ENCODE measurements at regions not wholly inside any gene's neighbourhood (a gene's known extent, or its start where the extent isn't known, plus 50 kb on each side); places are given as distances from the start of the nearest gene placed in this dataset.

DNA sequence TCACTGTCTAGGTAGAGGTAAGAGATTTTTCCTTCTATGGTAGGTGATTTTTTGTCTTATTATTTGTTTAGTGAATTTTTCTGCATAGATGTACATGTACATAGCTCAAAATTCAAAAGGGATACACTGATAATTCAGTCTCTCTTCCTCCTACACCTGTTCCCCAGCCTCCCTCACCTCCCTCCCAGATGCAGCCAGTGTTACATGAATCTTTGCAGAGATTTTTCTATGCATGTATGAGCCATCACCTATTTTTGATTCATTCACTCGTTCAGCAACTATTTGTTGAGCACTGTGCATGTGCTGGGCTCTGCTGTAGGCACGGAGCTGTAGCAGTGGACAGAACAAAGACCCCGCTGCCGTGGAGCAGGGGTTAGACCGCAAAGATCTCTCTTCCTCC lies 218.9 kb downstream of the AACS start:
- Histone ChIP-seq H3K27ac (ENCODE audit: insufficient read depth, low read depth, low read length) (no peak overlapping the region), H3K4me2 (ENCODE audit: insufficient read depth, low read length) (no peak overlapping the region), H3K4me1 (ENCODE audit: control insufficient read depth, extremely low read depth, insufficient read depth, low read length) (no peaks in the 10 kb centered on the region), H3K9me3 (replicated peaks; ENCODE audit: control insufficient read depth, insufficient read depth, low read length) (no peaks in the 10 kb centered on the region), H3K79me2 (ENCODE audit: control insufficient read depth, insufficient read depth, low read length) (no peaks in the 10 kb centered on the region), H3K36me3 (ENCODE audit: control insufficient read depth in 2 of 2, extremely low read depth in 1 of 2, insufficient read depth in 2 of 2, low read length in 2 of 2) (no peaks in the 10 kb centered on the region), H3K9me1 (replicated peaks; ENCODE audit: control insufficient read depth, extremely low read depth, insufficient read depth, low read length) (no peaks in the 10 kb centered on the region), H3K4me3 (replicated peaks in 1 of 3; ENCODE audit: insufficient read depth in 1 of 3, low read depth in 1 of 3, low read length in 3 of 3) (no peak overlapping the region), H2AFZ (ENCODE audit: low read depth, low read length) (no peak overlapping the region), H4K20me1 (replicated peaks; ENCODE audit: control insufficient read depth, extremely low read depth, insufficient read depth, low read length) (no peaks in the 10 kb centered on the region), H3K27me3 (ENCODE audit: control insufficient read depth in 2 of 2, insufficient read depth in 2 of 2, low read length in 2 of 2) (no peaks in the 10 kb centered on the region), H3K9ac (replicated peaks; ENCODE audit: extremely low read depth, insufficient read depth, low read length) (no peak overlapping the region)
- no TSS peak for BruUV-seq (replicated peaks)
- intact Hi-C loops (cut with micrococcal nuclease) = no loop called here
- CTCF ChIA-PET = no interaction called here
- no peak for DNase-seq (ENCODE audit: low read depth, low spot score)
- POLR2A ChIA-PET = no interaction called here
- dilution Hi-C loops (cut with MboI; ENCODE audit: extremely low pct_ligation_motif_present, low sequenced_read_pairs) = no loop called here
- FAIRE-seq = no peak
- TF ChIP-seq, protein P1, sequence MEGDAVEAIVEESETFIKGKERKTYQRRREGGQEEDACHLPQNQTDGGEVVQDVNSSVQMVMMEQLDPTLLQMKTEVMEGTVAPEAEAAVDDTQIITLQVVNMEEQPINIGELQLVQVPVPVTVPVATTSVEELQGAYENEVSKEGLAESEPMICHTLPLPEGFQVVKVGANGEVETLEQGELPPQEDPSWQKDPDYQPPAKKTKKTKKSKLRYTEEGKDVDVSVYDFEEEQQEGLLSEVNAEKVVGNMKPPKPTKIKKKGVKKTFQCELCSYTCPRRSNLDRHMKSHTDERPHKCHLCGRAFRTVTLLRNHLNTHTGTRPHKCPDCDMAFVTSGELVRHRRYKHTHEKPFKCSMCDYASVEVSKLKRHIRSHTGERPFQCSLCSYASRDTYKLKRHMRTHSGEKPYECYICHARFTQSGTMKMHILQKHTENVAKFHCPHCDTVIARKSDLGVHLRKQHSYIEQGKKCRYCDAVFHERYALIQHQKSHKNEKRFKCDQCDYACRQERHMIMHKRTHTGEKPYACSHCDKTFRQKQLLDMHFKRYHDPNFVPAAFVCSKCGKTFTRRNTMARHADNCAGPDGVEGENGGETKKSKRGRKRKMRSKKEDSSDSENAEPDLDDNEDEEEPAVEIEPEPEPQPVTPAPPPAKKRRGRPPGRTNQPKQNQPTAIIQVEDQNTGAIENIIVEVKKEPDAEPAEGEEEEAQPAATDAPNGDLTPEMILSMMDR (IDR thresholded peaks at IDR 0.05; ENCODE audit: extremely low read depth in 1 of 2, insufficient read depth in 1 of 2, low read depth in 1 of 2, low read length in 2 of 2) = no peak
- TF ChIP-seq EZH2 (IDR thresholded peaks at IDR 0.05; ENCODE audit: borderline replicate concordance, low read depth, low read length, severe bottlenecking) (no peak), POLR2AphosphoS5 (IDR thresholded peaks at IDR 0.05; ENCODE audit: insufficient read depth, low read depth, low read length) (no peak)

GRCh38 chr12:125284945-125285685 lies 219.9 kb downstream of the AACS start:
- Histone ChIP-seq H3K9me3 (replicated peaks; ENCODE audit: control insufficient read depth, insufficient read depth, low read length) (no peaks in the 10 kb centered on the region), H2AFZ (ENCODE audit: low read depth, low read length) (no peak overlapping the region), H4K20me1 (replicated peaks; ENCODE audit: control insufficient read depth, extremely low read depth, insufficient read depth, low read length) (no peaks in the 10 kb centered on the region), H3K36me3 (ENCODE audit: control insufficient read depth in 2 of 2, extremely low read depth in 1 of 2, insufficient read depth in 2 of 2, low read length in 2 of 2) (no peaks in the 10 kb centered on the region), H3K27ac (ENCODE audit: insufficient read depth, low read depth, low read length) (no peak overlapping the region), H3K9ac (replicated peaks; ENCODE audit: extremely low read depth, insufficient read depth, low read length) (no peak overlapping the region), H3K27me3 (ENCODE audit: control insufficient read depth in 2 of 2, insufficient read depth in 2 of 2, low read length in 2 of 2) (no peaks in the 10 kb centered on the region), H3K4me3 (replicated peaks in 1 of 3; ENCODE audit: insufficient read depth in 1 of 3, low read depth in 1 of 3, low read length in 3 of 3) (no peak overlapping the region), H3K79me2 (ENCODE audit: control insufficient read depth, insufficient read depth, low read length) (no peaks in the 10 kb centered on the region), H3K9me1 (replicated peaks; ENCODE audit: control insufficient read depth, extremely low read depth, insufficient read depth, low read length) (no peaks in the 10 kb centered on the region), H3K4me1 (ENCODE audit: control insufficient read depth, extremely low read depth, insufficient read depth, low read length) (no peaks in the 10 kb centered on the region), H3K4me2 (ENCODE audit: insufficient read depth, low read length) (no peak overlapping the region)
- dilution Hi-C loops (cut with MboI; ENCODE audit: extremely low pct_ligation_motif_present, low sequenced_read_pairs) (no loop called here), intact Hi-C loops (cut with micrococcal nuclease) (no loop called here)
- ChIA-PET POLR2A (no interaction called here), CTCF (no interaction called here)
- FAIRE-seq (no peak), DNase-seq (ENCODE audit: low read depth, low spot score) (no peak)
- BruUV-seq (replicated peaks) = no TSS peak
- TF ChIP-seq EZH2 (IDR thresholded peaks at IDR 0.05; ENCODE audit: borderline replicate concordance, low read depth, low read length, severe bottlenecking) (no peak), POLR2A (IDR thresholded peaks at IDR 0.05; ENCODE audit: low read depth, low read length) (no peak), JUN (IDR thresholded peaks at IDR 0.05; ENCODE audit: borderline replicate concordance, insufficient read depth, insufficient read length, low read depth) (no peak), FOS (IDR thresholded peaks at IDR 0.05; ENCODE audit: borderline replicate concordance, insufficient read depth, low read length) (no peak), MYC (IDR thresholded peaks at IDR 0.05; ENCODE audit: low read depth, low read length) (no peak), GATA2 (IDR thresholded peaks at IDR 0.05; ENCODE audit: insufficient read depth, insufficient read length, low read depth, low read length) (no peak), POLR2AphosphoS5 (IDR thresholded peaks at IDR 0.05; ENCODE audit: insufficient read depth, low read depth, low read length) (no peak)
- TF ChIP-seq, protein P2, sequence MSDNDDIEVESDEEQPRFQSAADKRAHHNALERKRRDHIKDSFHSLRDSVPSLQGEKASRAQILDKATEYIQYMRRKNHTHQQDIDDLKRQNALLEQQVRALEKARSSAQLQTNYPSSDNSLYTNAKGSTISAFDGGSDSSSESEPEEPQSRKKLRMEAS (IDR thresholded peaks at IDR 0.05; ENCODE audit: insufficient read depth, insufficient read length) = no peak
- TF ChIP-seq, protein P1 (IDR thresholded peaks at IDR 0.05; ENCODE audit: extremely low read depth in 1 of 2, insufficient read depth in 1 of 2, low read depth in 1 of 2, low read length in 2 of 2) = no peak

All from endothelial cell of umbilical vein (primary cell).